ENCODE measurements at regions not wholly inside any gene's neighbourhood (a gene's known extent, or its start where the extent isn't known, plus 50 kb on each side); places are given as distances from the start of the nearest gene placed in this dataset.

GRCh38 chr10:10816447-10816846, 201.2 kb upstream of the CELF2 start:
- 85% methylated on average over 2 of the region's 2 CpGs for WGBS (ENCODE audit: low lambda C conversion rate, missing lambda C conversion rate)

GRCh38 chr10:10817609-10818008, 200.1 kb upstream of the CELF2 start:
- Histone ChIP-seq H3K9me2 (replicated peaks; ENCODE audit: insufficient read depth) (no peaks in the 10 kb centered on the region), H3K27me3 (no peaks in the 10 kb centered on the region), H3K27ac (no peak overlapping the region), H2AFZ (no peak overlapping the region), H3K4me2 (no peak overlapping the region), H3K79me2 (no peaks in the 10 kb centered on the region), H3K36me3 (replicated peaks; ENCODE audit: insufficient read depth, low read depth) (no peaks in the 10 kb centered on the region), H3K4me1 (ENCODE audit: insufficient read depth) (no peaks in the 10 kb centered on the region), H4K20me1 (ENCODE audit: insufficient read depth, poor library complexity, severe bottlenecking) (no peaks in the 10 kb centered on the region), H3K4me3 (no peak overlapping the region), H3K9me3 (ENCODE audit: low read depth) (no peaks in the 10 kb centered on the region)
- WGBS (ENCODE audit: low lambda C conversion rate, missing lambda C conversion rate), result 90% methylated on average over 5 of the region's 5 CpGs
- TF ChIP-seq EZH2phosphoT487 (IDR thresholded peaks at IDR 0.05; ENCODE audit: low read depth, severe bottlenecking, unreplicated experiment), result no peak
- no peak for TF ChIP-seq CTCF (IDR thresholded peaks at IDR 0.05; ENCODE audit: poor library complexity)
- TF ChIP-seq EZH2 (IDR thresholded peaks at IDR 0.05; ENCODE audit: borderline replicate concordance), result no peak
- no peak for DNase-seq (ENCODE audit: low spot score)

More at GRCh38 chr10:10816447-10816846, 201.2 kb upstream of the CELF2 start:
- no peaks in the 10 kb centered on the region for H3K79me2 ChIP-seq
- no peak for TF ChIP-seq EZH2phosphoT487 (IDR thresholded peaks at IDR 0.05; ENCODE audit: low read depth, severe bottlenecking, unreplicated experiment)
- no peak for TF ChIP-seq EZH2 (IDR thresholded peaks at IDR 0.05; ENCODE audit: borderline replicate concordance)
- no peak for TF ChIP-seq CTCF (IDR thresholded peaks at IDR 0.05; ENCODE audit: poor library complexity)
- H3K27ac ChIP-seq, result no peak overlapping the region
- H3K4me2 ChIP-seq, result no peak overlapping the region
- H3K4me1 ChIP-seq (ENCODE audit: insufficient read depth), result no peaks in the 10 kb centered on the region
- no peak for DNase-seq (ENCODE audit: low spot score)
- H3K9me2 ChIP-seq (replicated peaks; ENCODE audit: insufficient read depth), result no peaks in the 10 kb centered on the region
- H2AFZ ChIP-seq, result no peak overlapping the region
- H3K36me3 ChIP-seq (replicated peaks; ENCODE audit: insufficient read depth, low read depth), result no peaks in the 10 kb centered on the region
- H4K20me1 ChIP-seq (ENCODE audit: insufficient read depth, poor library complexity, severe bottlenecking), result no peaks in the 10 kb centered on the region
- H3K27me3 ChIP-seq, result no peaks in the 10 kb centered on the region
- H3K9me3 ChIP-seq (ENCODE audit: low read depth), result no peaks in the 10 kb centered on the region
- no peak overlapping the region for H3K4me3 ChIP-seq

GRCh38 chr10:10818082-10818481, 199.6 kb upstream of the CELF2 start:
- no peaks in the 10 kb centered on the region for H3K27me3 ChIP-seq
- TF ChIP-seq EZH2phosphoT487 (IDR thresholded peaks at IDR 0.05; ENCODE audit: low read depth, severe bottlenecking, unreplicated experiment) (no peak), CTCF (IDR thresholded peaks at IDR 0.05; ENCODE audit: poor library complexity) (no peak), EZH2 (IDR thresholded peaks at IDR 0.05; ENCODE audit: borderline replicate concordance) (no peak)
- H3K4me1 ChIP-seq (ENCODE audit: insufficient read depth), result no peaks in the 10 kb centered on the region
- H3K27ac ChIP-seq, result no peak overlapping the region
- DNase-seq (ENCODE audit: low spot score), result no peak
- H3K79me2 ChIP-seq, result no peaks in the 10 kb centered on the region
- no peak overlapping the region for H3K4me3 ChIP-seq
- no peaks in the 10 kb centered on the region for H3K9me2 ChIP-seq (replicated peaks; ENCODE audit: insufficient read depth)
- no peak overlapping the region for H3K4me2 ChIP-seq
- H2AFZ ChIP-seq, result no peak overlapping the region
- no peaks in the 10 kb centered on the region for H4K20me1 ChIP-seq (ENCODE audit: insufficient read depth, poor library complexity, severe bottlenecking)
- H3K9me3 ChIP-seq (ENCODE audit: low read depth), result no peaks in the 10 kb centered on the region
- H3K36me3 ChIP-seq (replicated peaks; ENCODE audit: insufficient read depth, low read depth), result no peaks in the 10 kb centered on the region
- 94% methylated on average over 2 of the region's 2 CpGs for WGBS (ENCODE audit: low lambda C conversion rate, missing lambda C conversion rate)
